Neural progenitor cell (in vitro differentiated cells): ENCODE measurements at regions not wholly inside any gene's neighbourhood (a gene's known extent, or its start where the extent isn't known, plus 50 kb on each side); places are given as distances from the start of the nearest gene placed in this dataset.
A peak's percentile ranks its signal among the peaks of the same experiment; 100 is the strongest.

ENCODE experiments used
- DNase-seq: peaks from one replicate; pipeline ENCODE4 v3.0.0-alpha.2; 2016; ENCODE audit warnings: low spot score
- H2AFZ ChIP-seq: fragments of 200-600 bp; sonication (generic); replicated peaks from 2 replicates; pipeline ENCODE4 v1.6.1; 2016; ENCODE audit warnings: antibody characterized with exemption
- H3F3A ChIP-seq: fragments of 200-600 bp; sonication (generic); 2 replicates; pipeline ENCODE4 v1.6.1; 2016; ENCODE audit warnings: antibody characterized with exemption, low read depth
- H3K27ac ChIP-seq: fragments of 200-600 bp; sonication (generic); 2 replicates; pipeline ENCODE4 v1.5.1; 2016; ENCODE audit warnings: mild to moderate bottlenecking
- H3K27me3 ChIP-seq: fragments of 200-600 bp; sonication (generic); 2 replicates; pipeline ENCODE4 v1.6.1; 2016; ENCODE audit warnings: mild to moderate bottlenecking, moderate library complexity
- H3K36me3 ChIP-seq: fragments of 200-600 bp; sonication (generic); 2 replicates; pipeline ENCODE4 v1.5.1; 2016
- H3K4me1 ChIP-seq: fragments of 200-600 bp; sonication (generic); 2 replicates; pipeline ENCODE4 v1.6.1; 2016; ENCODE audit warnings: mixed run types
- H3K4me2 ChIP-seq: fragments of 200-600 bp; sonication (generic); 2 replicates; pipeline ENCODE4 v1.6.1; 2016
- H3K4me3 ChIP-seq: fragments of 200-600 bp; sonication (generic); 2 replicates; pipeline ENCODE4 v1.5.1; 2016
- H3K79me2 ChIP-seq: fragments of 200-600 bp; sonication (generic); 2 replicates; pipeline ENCODE4 v1.6.1; 2016; ENCODE audit warnings: low read depth
- H3K9ac ChIP-seq: fragments of 200-600 bp; sonication (generic); 2 replicates; pipeline ENCODE4 v1.6.1; 2016
- H3K9me3 ChIP-seq: fragments of 200-600 bp; sonication (generic); 2 replicates; pipeline ENCODE4 v1.5.1; 2016; ENCODE audit warnings: low read depth
- H4K20me1 ChIP-seq: fragments of 200-600 bp; sonication (generic); 2 replicates; pipeline ENCODE4 v1.6.1; 2016; ENCODE audit warnings: low read depth
- H3K27ac Mint-ChIP-seq: 3 replicates; pipeline ENCODE4 v1.8.0; 2021; ENCODE audit warnings: mixed read lengths
- H3K27me3 Mint-ChIP-seq: 2 replicates; pipeline ENCODE4 v1.8.0; 2022; ENCODE audit warnings: low read depth, mild to moderate bottlenecking, inconsistent platforms, moderate library complexity, mixed read lengths; ENCODE audit not compliant: insufficient read depth
- H3K36me3 Mint-ChIP-seq: 3 replicates; pipeline ENCODE4 v1.8.0; 2021; ENCODE audit warnings: mixed read lengths
- H3K4me1 Mint-ChIP-seq: 3 replicates; pipeline ENCODE4 v1.8.0; 2021; ENCODE audit warnings: mixed read lengths
- H3K4me3 Mint-ChIP-seq: 3 replicates; pipeline ENCODE4 v1.8.0; 2021; ENCODE audit warnings: mild to moderate bottlenecking, moderate library complexity, mixed read lengths
- H3K9me3 Mint-ChIP-seq: 3 replicates; pipeline ENCODE4 v1.8.0; 2020; ENCODE audit warnings: mixed read lengths
- CTCF ChIP-seq: fragments of 200-600 bp; sonication (generic); IDR thresholded peaks from 2 replicates; pipeline ENCODE4 v1.5.1; 2017; ENCODE audit warnings: antibody characterized with exemption, mild to moderate bottlenecking
- EZH2 ChIP-seq: fragments of 200-600 bp; sonication (generic); IDR thresholded peaks from 2 replicates; pipeline ENCODE4 v1.6.1; 2017; ENCODE audit warnings: antibody characterized with exemption, mild to moderate bottlenecking, moderate library complexity
- EZH2phosphoT487 ChIP-seq: fragments of 200-600 bp; sonication (generic); IDR thresholded peaks from 2 replicates; pipeline ENCODE4 v1.6.1; 2017; ENCODE audit warnings: antibody characterized with exemption

DNA sequence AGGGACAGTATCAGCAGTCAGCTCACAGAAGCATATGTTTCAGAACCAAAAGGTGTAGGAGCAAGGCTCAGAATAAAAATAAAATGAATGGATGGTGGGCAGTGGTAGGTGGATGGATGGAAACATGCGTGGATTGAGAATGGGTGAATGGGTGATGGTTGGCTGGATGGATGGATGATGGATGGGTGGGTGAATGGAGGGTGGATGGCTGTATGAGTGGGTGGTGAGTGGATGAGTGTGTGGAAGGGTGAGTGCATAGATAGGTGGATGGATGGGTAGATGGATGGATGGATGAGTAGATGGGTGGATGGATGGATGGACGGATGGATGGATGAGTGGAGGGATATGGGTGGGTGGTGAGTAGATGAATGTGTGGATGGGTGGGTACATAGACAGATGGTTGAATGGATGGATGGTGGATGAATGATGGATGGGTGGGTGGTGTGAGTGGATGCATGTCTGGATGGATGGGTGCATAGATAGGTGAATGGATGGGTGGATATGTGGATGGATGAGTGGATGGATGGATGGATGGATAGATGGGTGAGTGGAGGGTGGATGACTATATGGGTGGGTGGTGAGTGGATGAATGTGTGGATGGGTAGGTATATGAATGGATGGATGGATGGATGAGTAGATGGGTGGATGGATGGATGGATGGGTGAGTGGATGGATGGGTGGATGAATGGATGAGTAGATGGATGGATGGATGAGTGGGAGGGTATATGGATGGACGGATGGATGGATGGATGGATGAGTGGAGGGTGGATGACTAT, 164.2 kb downstream of the C9orf50 start:
- Histone ChIP-seq H4K20me1 (no peaks in the 10 kb centered on the region), H3K9ac (no peak overlapping the region), H2AFZ (no peak overlapping the region), H3K4me3 (no peak overlapping the region), H3K27ac (no peak overlapping the region), H3K4me1 (peaks cover 37% of the 10 kb centered on the region), H3K27me3 (no peaks in the 10 kb centered on the region), H3K4me2 (no peak overlapping the region), H3F3A (peaks cover 12% of the 10 kb centered on the region), H3K36me3 (no peaks in the 10 kb centered on the region), H3K79me2 (no peaks in the 10 kb centered on the region), H3K9me3 (no peaks in the 10 kb centered on the region)
- Mint-ChIP-seq H3K27ac (peak overlapping the region; percentile 15), H3K27me3 (peaks cover 15% of the 10 kb centered on the region), H3K9me3 (no peaks in the 10 kb centered on the region), H3K4me1 (peaks cover 57% of the 10 kb centered on the region), H3K36me3 (no peaks in the 10 kb centered on the region), H3K4me3 (peak overlapping the region; percentile 3)
- DNase-seq: no peak
- no peak for TF ChIP-seq CTCF
- TF ChIP-seq EZH2phosphoT487: no peak
- no peak for TF ChIP-seq EZH2

DNA sequence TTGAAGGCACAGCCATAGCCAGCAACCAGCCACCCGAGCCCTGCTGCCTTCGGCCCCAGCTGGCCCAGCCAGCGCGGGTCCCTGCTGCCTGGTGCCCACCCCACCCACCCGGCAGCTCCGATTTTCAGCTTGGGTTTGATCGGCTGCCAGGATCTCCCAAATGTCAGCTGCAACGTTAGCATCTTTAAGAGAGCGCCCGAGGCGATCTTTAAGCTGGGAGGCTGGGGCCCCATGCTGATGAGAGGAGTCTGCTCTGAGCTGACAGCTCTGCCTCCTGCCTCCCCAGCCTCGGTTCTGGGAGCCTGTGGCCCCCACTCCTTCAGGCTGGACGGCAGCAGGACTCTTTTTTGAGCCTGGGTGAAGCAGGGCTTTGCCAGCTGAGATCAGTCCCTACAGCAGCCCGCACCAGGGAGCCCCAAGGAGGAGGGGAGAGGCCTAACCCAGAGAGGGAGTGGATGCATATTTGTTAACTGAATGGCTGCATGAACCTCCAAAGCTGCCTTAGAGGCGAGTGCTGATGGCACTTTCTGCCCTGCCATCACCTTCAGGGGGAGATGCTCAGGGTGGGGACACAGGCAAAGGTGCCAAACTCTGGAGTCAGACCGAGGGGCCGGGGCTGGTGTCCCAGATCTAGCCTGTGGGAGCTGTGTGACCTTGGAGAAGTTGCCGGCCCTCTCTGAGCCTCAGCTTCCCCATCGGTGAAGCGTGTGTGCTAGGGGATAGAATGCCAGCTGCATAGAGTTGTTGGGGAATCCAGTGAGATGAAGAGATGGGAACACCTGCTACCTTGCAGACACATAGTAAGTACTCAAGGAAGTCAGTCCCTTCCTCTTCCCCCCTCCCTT, 165.5 kb downstream of the C9orf50 start:
- no peaks in the 10 kb centered on the region for H4K20me1 ChIP-seq
- DNase-seq: no peak
- peaks cover 19% of the 10 kb centered on the region for H3K27me3 Mint-ChIP-seq

DNA sequence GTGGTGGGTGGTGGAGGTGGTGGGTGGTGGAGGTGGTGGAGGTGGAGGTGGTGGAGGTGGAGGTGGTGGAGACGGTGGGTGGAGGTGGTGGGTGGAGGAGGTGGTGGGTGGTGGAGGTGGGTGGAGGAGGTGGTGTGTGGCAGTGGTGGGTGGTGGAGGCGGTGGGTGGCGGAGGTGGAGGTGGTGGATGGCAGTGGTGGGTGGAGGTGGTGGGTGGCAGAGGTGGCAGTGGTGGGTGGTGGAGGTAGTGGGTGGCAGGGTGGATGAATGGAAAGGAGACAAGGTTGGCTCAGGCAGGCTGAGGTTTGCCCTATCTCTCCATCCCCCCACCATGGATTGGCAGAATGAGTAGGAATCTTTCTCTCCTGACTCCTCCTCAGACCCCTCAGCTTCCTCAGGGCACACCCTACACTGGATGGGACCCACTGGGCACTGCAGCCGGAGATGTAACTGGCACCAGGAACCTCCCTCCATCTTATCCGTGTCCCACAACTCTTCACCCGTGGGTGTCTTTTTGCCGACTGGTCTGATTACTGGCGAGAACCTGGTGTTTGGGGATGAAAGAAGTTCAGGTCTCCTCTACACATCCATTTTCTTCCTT, 166.3 kb downstream of the C9orf50 start:
- H2AFZ ChIP-seq: no peak overlapping the region
- Mint-ChIP-seq H3K9me3 (no peaks in the 10 kb centered on the region), H3K27ac (no peak overlapping the region), H3K4me3 (no peak overlapping the region), H3K27me3 (peaks cover 23% of the 10 kb centered on the region), H3K36me3 (no peaks in the 10 kb centered on the region), H3K4me1 (peaks cover 58% of the 10 kb centered on the region)
- H4K20me1 ChIP-seq: no peaks in the 10 kb centered on the region
- no peak overlapping the region for H3K27ac ChIP-seq
- no peak for DNase-seq
- H3K9me3 ChIP-seq: no peaks in the 10 kb centered on the region
- peaks cover 26% of the 10 kb centered on the region for H3K4me1 ChIP-seq
- H3K79me2 ChIP-seq: no peaks in the 10 kb centered on the region
- H3F3A ChIP-seq: no peaks in the 10 kb centered on the region
- H3K27me3 ChIP-seq: no peaks in the 10 kb centered on the region
- H3K9ac ChIP-seq: no peak overlapping the region
- H3K4me3 ChIP-seq: no peak overlapping the region
- no peak for TF ChIP-seq EZH2phosphoT487
- no peak for TF ChIP-seq EZH2
- TF ChIP-seq CTCF: no peak
- H3K36me3 ChIP-seq: no peaks in the 10 kb centered on the region
- H3K4me2 ChIP-seq: no peak overlapping the region

More for the DNA sequence above, 165.5 kb downstream of the C9orf50 start:
- Histone ChIP-seq H2AFZ (no peak overlapping the region), H3K27me3 (no peaks in the 10 kb centered on the region), H3F3A (no peaks in the 10 kb centered on the region), H3K9ac (no peak overlapping the region), H3K9me3 (no peaks in the 10 kb centered on the region), H3K4me3 (no peak overlapping the region), H3K36me3 (no peaks in the 10 kb centered on the region), H3K27ac (no peak overlapping the region), H3K4me1 (peaks cover 30% of the 10 kb centered on the region), H3K4me2 (no peak overlapping the region), H3K79me2 (no peaks in the 10 kb centered on the region)
- Mint-ChIP-seq H3K9me3 (no peaks in the 10 kb centered on the region), H3K27ac (peak overlapping the region; percentile 69), H3K4me1 (peaks cover 58% of the 10 kb centered on the region), H3K4me3 (no peak overlapping the region), H3K36me3 (no peaks in the 10 kb centered on the region)
- TF ChIP-seq EZH2phosphoT487 (no peak), CTCF (no peak), EZH2 (no peak)
